Non-pigmented ciliary epithelial cell (primary cell): ENCODE measurements at regions not wholly inside any gene's neighbourhood (a gene's known extent, or its start where the extent isn't known, plus 50 kb on each side); places are given as distances from the start of the nearest gene placed in this dataset.

Experiments used
- DNase-seq: peaks from one replicate; pipeline ENCODE4 v3.0.0-alpha.2; 2010; ENCODE audit warnings: low read depth

DNA sequence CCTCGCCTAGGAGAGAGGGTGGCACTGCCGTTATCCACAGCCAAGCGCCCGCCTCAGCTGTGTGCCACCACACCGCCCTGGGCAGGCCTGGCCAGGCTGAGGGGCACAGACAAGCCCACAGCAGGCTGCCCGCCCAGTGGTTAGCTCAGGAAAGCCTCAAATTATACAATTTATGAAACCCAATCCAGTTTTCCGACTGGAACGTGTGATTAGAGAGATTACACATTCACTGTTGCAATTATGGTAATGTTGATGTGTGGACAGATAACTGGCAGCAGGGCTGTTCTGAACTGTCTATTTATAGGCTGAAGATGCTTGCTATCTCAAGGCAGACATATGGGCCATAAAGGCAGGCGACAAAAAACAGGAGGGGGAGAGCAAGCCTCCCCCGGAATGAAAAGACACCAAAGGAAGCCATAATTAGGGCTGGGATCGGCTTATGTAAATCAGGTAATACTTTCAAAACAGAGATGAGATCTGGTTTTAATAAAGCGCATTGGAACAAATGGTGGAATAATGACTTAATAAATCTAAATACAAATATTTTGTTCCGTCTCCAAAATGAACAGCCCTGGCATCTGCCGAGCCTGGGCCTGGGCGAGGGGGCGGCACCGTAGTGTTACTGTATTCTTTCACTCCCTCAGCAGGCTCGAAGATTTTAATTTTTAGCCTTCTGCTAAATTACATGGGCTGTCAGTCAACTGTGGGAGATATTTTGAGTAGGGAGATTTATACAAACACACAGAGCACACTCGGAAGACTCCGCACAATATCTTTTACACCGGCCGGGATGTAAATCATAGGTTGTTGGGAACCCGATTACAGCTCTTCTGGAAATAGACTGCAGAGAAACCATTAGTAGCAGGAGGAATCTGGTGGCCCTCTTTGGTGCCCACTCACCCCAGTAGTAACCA, 103.1 kb upstream of the TLE3 start:
- DNase-seq = no peak

DNA sequence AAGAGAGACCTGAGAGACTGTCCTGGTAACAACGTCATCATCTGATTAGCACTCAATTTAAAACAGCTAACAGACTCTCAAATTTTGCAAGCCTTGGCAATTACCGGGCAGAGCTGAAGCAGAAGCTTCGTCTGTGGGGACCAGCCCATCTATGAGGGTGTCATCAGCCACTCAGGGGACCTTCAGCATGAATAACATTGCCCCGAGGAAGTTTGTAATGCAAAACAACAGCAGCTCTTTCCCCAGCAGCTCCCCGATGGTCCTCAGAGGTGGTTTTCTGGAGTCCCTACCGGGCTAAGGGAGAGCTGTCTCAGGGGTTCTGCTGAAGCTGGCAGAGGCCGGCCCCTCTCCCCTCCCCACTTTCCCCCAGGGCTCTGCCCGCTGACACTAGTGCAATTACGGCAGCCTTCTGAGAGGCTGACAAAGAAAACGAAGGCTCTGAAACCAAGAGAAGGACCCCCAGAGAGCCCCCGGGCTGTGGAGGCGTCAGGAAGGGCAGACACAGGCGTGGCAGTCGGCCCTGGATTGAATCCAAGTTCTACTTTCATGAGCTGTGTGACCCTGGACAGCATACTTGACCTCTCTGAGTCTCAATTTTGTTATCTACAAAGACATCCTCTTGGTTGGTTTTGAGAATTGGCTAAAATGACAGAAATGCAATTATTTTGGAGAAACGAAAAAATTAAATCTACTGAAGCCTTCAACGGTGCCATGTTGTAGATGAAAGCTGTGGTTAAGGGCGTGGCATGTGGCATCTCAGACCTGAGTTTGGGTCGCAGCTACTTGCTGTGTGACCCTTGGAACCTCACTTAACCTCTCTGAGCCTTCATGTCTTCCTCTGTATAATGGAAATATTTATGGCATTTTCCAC, 102.1 kb upstream of the TLE3 start:
- no peak for DNase-seq

DNA sequence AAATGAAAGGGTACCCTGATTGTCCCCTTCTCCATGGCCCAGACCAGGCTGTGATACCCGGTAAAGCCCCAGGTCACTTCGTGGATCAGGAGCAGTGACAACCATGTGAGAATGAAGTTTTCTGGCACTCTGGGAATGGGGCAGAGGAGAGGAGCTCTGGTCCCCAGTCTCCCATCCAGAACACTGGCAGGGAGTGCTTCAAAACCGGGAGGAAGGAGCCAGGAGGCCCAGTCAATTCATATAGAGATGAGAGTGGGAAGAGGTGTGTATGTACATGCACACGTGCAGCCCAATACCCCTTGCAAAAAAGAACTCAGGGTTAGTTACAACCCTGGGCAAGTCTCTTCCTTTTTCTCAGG, 101.4 kb upstream of the TLE3 start:
- no peak for DNase-seq

DNA sequence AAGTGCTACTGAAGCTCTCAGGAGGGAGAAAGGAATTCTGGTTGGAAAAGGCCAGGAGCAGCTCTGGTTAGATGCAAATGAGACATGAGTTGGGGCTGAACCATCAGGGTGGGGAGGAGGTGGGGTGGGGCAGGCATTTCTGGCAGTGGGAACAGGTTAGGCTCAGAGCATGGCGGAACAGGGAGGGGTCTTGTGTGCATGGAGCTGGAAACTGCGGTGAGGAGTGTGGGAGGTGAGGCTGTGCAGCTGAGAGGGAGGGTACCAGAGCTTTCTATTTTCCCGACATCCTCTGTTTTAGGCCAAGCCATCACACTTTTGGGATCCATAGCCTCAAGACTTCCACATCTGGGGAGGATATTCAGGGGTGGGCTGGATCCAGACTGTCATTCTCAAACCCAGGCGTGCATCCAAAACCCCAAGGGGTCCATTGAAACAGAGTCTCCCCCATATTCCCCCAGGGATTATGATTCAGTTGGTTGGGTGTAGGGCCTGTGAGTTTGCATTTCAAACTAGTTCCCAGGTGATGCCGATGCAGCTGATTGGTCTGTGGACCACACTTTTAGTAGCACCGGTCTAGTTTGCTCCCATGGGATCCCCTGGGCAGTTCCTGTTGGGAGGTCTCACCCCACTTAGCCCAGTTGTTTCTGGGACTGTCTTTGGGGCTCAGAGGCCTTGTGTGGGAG, 100.9 kb upstream of the TLE3 start:
- no peak for DNase-seq

DNA sequence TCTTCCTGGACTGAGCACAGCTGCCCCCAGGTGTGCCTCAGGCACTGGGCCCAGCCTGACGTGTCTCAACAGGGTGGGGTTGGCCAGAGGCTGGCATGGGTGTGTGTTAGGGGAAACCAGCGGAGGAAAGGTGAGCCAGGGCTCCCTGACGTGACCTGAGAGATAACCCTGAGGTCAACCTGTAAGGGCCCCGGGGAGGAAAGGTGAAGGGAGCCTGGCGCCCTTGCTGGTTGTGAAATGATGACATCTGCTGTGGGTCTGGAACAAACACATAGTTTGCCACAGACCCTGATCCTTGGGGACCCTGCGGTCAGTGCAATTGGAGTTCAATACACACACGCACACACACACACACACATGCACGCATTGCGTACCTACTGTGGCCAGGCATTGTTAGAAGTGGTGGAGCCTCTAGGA, 100.2 kb upstream of the TLE3 start:
- DNase-seq = no peak

DNA sequence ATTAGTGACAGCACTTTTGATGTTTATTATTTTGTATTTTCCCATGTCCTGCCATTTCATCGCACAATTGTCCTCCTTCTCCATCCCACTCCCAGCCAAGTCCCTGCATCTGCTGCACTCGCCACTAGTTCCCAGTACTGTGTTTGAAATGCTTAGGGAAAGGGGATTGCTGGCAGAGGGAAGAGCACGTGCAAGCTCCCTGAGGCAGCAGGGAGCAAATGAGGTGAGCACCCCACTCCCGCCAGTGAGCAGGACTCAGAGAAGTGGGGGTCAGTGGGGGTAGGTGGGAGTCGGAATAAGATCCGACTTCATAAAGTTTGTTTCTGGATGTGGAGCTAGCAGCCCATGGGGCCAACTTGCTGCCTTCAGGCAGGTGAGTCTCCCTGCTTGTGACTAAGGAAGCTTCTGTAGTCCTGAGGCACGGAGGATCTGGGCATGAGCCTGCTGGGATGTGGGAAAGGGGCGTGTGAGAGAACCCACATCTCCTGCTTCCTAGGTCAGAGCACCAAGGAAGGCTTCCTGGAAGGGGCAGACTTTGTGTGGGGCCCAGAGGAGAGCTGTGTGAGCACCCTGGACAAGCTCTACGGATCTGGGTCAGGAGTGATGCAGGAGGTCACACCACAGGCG, 99.7 kb upstream of the TLE3 start:
- DNase-seq = no peak

DNA sequence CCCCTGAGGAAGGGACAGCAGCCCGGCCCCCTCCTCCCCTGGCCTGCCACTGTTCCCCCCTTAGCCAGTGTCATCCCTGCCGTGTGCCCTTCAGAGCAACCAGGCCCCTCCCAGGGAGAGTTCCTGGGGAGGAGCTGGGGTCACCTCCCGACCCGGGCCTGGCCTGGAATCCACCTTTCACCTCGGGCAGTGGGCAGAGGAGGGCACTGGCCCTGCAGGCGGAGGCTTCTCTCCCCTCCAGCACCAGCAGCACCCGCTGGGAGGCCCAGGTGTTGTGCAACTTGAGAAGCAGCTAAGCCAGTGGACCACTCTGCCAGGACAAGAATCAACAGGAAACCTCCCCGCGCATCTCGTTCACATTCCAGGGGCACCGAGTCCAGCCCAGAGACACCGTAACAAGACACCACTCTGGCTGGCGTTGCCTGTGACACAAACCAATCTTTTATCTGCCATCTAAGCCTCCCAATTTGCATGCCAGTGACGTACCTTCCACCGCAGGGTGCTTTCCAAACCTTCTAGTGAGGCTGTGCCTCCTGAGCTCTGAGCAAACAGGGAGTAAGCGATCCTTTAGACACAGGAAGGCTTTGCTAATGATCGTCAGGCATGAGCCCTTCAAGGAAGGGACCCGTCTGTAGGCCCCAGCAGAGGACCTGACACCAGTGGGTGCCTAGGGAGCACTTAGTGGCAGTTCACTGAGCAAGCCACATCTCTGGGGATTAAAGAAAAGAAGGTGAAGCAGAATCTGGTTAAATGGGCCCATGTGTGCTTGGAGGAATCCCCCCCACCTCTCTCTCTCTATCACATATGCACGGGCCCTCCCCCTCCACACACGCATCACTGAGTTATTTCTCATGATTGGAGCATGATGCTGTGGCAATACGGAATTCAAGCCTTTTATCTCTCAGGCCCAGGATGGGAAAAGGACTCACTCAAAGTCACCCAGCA, 98.9 kb upstream of the TLE3 start:
- peak; percentile 91 for DNase-seq

DNA sequence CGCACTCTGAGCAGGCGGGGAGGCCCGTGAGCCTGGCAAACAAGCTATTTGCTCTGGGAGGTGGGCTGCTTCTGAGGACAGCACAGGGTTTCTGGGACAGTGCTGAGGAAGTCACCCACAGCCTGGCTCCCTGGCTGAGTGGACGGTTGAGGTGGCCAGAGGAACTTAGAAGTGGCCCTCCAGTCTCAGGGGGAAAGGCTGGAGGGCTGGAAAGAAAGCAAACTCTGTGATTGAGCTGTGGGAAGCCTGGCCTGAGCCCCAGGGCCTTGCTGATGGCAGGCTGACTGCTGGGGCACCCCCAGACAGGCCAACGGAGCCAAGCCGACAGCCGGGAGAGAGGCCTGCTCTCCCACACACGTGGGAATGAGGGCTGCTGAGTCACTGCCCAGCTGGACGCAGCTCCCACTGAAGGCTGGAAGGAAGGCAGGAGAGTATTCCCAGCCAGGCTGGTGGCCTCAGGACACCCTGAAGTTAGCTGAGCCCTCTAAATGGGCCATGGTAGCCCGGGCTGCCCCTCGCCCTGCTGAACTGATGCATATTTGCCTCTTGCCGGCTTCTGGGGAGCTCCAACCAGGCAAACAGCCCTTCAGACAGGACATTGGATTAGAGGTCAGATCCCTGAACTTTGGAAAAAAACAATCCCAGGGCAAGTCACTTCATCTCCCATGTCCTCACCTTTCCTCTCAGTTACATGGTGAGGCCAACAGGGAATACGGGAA, 98.0 kb upstream of the TLE3 start:
- peak; percentile 71 for DNase-seq

DNA sequence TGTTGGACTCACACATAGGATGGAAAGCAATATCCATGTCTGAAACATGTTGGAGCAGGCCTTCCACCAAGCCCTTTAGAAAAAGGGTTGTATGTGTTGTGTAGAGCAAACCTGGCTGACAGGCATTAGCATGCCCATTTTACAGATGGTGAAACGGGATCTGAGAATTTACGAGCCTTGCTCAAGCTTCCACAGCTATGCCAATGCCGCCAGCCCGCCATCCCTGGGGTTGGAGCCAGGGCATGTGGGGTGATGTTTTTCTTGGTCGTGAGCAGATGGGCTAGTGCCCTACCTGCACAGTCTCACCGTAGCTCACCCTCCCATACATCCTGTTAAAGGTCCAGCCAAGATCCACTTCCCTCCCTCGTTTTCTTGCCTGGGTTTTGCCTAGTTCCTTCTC, 97.5 kb upstream of the TLE3 start:
- DNase-seq = no peak

DNA sequence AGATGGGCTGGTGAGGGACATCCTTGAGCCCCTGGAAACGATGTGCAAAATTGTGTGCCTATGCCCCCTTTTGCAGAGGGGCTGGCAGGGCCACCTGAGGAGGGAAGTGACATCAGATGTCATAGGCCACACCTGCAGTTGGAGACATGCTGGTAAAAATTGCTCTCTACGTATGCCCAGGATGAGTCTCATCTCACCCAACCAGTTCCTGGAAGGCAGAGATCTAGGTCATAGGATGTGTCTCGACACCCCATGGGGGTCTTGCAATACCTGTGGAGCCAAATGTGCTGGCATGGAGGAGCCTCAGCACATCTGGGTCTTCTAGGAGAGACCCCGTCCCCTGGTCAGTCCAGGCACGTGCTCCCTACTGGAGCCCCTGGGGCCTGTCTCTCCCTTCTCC, 96.5 kb upstream of the TLE3 start:
- no peak for DNase-seq

DNA sequence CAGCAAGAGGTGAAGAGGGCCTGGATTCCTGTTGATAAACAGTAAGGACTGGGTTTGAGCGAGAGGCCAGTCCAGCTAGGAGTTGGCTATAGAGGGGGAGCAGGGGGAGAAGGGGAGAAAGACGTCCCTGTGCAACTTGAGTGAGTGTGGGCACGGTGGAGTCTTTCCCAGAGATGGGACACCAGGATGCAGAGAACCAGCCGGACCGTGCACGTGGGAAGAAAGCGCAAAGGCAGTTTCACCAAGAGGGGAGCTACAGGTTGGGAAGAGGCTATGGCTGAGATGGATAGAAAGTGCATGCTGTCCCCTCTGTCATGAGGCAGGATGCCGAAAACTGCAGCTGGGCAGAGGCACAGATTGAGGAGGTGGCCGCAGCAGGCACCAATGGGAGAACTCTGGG, 96.0 kb upstream of the TLE3 start:
- no peak for DNase-seq

DNA sequence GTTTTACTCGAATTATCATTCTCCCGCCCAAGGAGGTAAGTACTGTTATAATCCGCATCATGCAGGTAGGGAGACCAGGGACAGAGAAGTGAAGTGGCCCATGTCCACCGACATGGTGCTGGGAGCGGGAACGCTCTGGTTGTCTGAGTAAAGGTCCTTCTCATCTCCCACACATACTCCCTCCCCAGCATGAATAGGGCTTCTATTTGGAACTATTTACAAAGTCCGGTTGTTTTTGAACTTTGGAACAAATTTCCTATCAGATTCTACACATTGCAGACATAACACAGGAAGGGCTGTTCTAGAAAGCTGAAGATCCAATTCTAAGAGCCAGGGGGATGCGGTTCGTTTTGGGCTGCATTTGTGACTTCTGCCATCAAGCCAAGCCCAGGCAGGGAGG, 94.8 kb upstream of the TLE3 start:
- DNase-seq = no peak

DNA sequence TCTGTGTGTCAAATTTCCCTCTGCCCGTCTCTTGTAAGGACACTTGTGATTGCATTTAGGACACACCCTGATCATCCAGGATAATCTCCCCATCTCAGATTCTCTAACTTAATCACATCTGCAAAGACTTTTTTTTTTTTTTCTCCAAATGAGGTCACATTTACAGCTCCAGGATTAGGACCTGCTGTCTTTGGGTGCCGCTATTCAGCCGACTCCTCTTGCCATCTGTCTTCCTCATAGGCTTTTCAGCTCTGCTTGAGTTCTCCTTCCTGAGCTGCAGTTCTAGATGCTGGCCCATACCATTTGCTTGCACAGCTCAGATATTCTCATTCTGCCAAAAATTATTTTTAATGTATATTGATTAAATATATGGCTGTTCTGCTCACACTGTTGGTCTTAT, 94.3 kb upstream of the TLE3 start:
- DNase-seq = no peak

DNA sequence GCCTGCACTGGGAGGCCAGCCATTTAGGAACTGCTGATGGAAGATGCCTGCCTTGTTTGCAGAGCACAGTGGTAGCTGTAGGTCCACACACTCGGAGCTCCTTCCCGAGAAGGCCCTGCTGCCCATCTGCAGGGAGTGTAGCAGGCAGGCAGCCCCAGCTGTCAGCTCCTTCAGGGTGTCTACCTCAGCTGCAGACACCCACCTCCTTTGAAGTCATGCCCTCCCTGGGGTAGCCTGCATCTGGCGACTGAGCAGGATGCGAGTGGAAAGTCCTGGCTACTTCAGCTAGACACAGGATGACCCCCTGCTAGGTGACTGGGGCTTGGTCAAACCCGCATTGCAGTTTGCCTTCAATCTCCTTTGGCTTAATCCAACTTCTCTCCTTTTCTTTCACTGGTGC, 93.2 kb upstream of the TLE3 start:
- DNase-seq = no peak

DNA sequence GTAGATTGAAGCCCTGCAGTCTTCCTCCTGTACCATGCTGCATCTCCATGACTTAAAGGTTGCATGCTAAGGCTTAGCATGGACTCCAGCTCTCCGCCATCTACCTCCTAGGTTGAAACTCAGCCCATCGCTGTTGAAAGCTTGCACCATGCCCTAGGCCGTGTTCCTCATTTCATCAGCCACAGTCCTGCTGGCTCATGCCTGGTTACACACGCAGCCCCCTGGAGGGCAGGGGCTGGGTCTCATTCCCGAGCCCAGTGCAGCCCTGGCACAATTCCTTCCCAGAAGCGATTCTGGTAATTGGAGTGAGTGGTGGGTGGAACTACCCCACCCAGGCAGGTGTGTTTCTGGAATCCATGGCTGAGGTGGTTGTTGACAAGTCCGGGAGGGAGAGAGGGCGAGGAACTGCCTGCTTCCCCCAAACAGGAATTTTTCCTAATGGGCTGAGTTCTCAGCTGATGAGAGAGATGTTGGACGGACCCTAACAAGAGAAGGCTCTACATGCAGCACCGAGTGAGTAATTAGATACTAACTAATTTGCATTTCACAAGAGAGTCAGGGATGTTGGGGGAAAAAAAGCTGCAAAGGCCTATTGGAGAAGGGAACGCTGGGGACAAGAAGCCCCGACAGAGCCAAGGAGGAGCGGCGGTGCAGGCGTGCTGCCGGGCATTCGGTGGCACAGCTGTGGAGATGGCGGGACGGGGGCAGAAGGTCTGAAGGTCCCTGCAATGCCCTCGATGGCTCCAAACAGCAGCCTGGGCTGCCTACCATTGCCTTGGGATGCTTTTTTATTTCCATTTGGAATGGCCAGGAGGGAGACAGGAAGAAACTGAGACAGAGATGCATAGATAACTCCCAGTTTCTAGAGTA, 92.3 kb upstream of the TLE3 start:
- no peak for DNase-seq

DNA sequence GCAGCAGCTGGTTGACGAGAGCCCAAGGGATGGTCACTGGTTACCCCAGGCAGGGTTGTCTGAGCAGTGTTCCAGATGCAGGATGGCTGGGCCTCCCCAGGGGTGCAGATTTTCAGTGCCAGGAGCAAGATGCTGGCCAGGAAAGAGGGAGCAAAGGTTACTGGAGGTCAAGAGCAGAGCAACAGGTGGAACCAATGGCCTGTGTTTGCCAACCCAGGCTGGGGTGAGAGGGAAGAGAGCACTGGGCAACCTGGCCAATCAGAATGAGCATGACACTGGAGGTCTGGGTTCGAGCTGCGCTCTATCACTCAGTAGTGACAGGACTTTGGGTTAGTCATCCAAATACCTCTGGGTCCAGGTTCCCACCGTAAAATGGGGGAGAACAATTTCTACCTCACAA, 90.6 kb upstream of the TLE3 start:
- no peak for DNase-seq

DNA sequence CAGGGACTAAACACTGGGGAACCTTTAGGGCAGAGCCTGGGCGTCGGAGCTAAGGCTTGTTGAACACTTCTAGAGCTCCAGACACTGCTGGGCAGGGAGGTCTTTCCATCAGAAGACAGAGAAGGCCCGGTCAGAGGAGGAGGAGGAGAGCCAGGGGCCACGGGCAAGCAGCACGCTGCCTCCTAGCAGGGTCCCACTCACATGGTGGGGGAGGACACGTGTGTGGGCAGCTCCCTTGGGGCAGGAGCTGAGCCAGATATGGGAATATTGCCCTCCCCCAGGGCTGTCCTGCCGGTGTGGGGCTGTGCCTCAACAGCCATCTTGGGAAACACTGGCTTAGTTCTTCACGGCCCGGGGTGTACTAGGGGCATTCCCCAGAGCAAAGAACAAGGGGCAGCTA, 89.6 kb upstream of the TLE3 start:
- DNase-seq = no peak

DNA sequence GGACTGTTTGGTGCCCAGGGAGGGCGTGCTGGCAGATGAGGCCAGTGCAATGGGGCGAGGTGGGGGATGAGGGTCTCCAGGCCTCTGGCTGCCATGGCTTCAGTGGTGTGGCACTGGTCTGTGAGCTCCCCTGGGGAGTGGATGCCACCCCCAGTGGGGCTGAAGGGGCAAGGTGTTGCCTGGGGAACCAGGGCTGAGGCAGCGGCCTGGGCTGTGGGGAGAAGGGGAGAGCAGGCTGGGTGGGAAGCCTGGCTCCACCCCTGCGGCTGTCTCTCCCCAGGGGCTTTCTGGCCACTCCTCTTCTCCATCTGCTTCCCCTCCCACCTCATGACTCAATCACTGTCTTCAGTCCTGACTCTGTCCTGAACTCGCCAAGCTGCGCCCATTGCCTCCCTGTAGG, 88.4 kb upstream of the TLE3 start:
- no peak for DNase-seq

DNA sequence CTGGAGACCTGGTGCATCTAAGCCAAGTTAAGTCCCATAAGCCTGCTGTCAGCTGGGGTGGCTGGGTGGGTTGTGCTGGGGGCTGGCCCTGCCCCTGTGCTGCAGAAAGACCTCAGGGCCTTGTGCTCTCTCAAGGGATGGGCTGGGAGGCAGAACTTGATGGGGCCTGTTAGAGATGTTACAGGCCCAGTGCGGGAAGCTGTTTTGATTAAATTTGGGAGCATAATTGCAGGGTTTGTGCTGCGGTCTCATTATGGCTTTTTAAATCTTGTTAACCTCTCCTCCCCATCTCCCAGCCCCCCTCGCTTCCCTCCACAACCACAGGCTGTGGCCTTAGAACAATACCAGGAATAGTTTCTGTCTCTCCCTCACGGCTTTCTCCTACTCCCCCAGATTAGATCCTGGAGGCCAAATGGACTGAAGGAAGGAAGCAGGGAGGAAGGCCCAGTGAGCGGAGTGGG, 87.6 kb upstream of the TLE3 start:
- no peak for DNase-seq
